Occipital lobe (tissue), 1 donor: ENCODE measurements at regions not wholly inside any gene's neighbourhood (a gene's known extent, or its start where the extent isn't known, plus 50 kb on each side); places are given as distances from the start of the nearest gene placed in this dataset.
"Not testable (repeated sequence)": the region's sequence is repeated elsewhere in the genome, so short reads cannot be mapped to it uniquely, and the experiment has no call there.

Experiments
- DNase-seq: peaks from one replicate; lab custom pipeline; 2025; lab: John Stamatoyannopoulos, UW

GRCh38 chr5:164484948-164485347 lies 979.5 kb downstream of the MAT2B start:
- no peak for DNase-seq

- DNase-seq = no peak
Observed at GRCh38 chr5:164487939-164488338, 982.5 kb downstream of the MAT2B start.

- no peak for DNase-seq
Observed at GRCh38 chr5:164497311-164498064, 992.1 kb downstream of the MAT2B start.

GRCh38 chr5:164498438-164498837 lies 993.0 kb downstream of the MAT2B start:
- DNase-seq = no peak

- no peak for DNase-seq
Observed at GRCh38 chr5:164500856-164501255, 995.4 kb downstream of the MAT2B start.

- no peak for DNase-seq
Observed at GRCh38 chr5:164501344-164501743, 995.9 kb downstream of the MAT2B start.

GRCh38 chr5:164504141-164504772 lies 998.8 kb downstream of the MAT2B start:
- DNase-seq = peak; percentile 8

GRCh38 chr5:164505791-164506190 lies 1000.4 kb downstream of the MAT2B start:
- no peak for DNase-seq

GRCh38 chr5:164518067-164518740 lies 1012.8 kb downstream of the MAT2B start:
- DNase-seq = no peak

- DNase-seq = no peak
Observed at GRCh38 chr5:164518741-164519080, 1013.3 kb downstream of the MAT2B start.

- DNase-seq = no peak
Observed at GRCh38 chr5:164532235-164532900, 1026.9 kb downstream of the MAT2B start.

GRCh38 chr5:164533426-164533825 lies 1028.0 kb downstream of the MAT2B start:
- not testable (repeated sequence) for DNase-seq

- no peak for DNase-seq
Observed at GRCh38 chr5:164540174-164540573, 1034.8 kb downstream of the MAT2B start.

GRCh38 chr5:164545507-164545906 lies 1040.1 kb downstream of the MAT2B start:
- no peak for DNase-seq

GRCh38 chr5:164553851-164554250 lies 1048.4 kb downstream of the MAT2B start:
- no peak for DNase-seq

- no peak for DNase-seq
Observed at GRCh38 chr5:164555809-164556208, 1050.4 kb downstream of the MAT2B start.

- DNase-seq = no peak
Observed at GRCh38 chr5:164560216-164560615, 1054.8 kb downstream of the MAT2B start.

- DNase-seq = no peak
Observed at GRCh38 chr5:164561933-164562872, 1056.8 kb downstream of the MAT2B start.

- DNase-seq = no peak
Observed at GRCh38 chr5:164563370-164563769, 1058.0 kb downstream of the MAT2B start.

GRCh38 chr5:164573397-164573796 lies 1068.0 kb downstream of the MAT2B start:
- no peak for DNase-seq

- DNase-seq = no peak
Observed at GRCh38 chr5:164577201-164577600, 1071.8 kb downstream of the MAT2B start.
